ENCODE measurements at regions not wholly inside any gene's neighbourhood (a gene's known extent, or its start where the extent isn't known, plus 50 kb on each side); places are given as distances from the start of the nearest gene placed in this dataset.

DNA sequence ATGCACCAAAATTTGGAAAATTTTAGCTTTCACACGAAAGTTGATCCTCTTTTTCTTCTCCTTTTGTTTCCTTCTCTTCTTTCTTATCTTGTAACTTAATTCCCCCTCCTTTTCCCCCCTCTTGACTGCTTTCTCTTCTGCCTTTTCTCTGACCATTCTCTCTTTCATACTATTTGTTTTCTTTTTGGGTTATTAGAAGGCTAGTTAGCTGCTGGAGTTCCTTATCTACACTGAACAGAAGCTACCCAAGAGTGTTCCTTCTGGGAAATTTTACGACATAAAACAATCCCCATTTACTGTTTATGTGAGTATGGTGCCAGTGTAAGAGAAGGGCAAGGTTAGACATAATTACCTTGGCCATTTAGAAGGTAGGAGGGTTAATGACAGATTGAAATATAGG lies 218.4 kb upstream of the DTNA start:
- no peak overlapping the region for H3K27ac ChIP-seq (ENCODE audit: extremely low read length, insufficient read depth, low read length)
- no peak overlapping the region for H3K4me2 ChIP-seq (ENCODE audit: low read depth, low read length)
- no peaks in the 10 kb centered on the region for H3K36me3 ChIP-seq (replicated peaks in 1 of 2; ENCODE audit: control insufficient read depth in 1 of 2, insufficient read depth in 2 of 2, low read length in 2 of 2)
- no peaks in the 10 kb centered on the region for H3K27me3 ChIP-seq (ENCODE audit: control insufficient read depth in 1 of 2, insufficient read depth in 2 of 2, low read length in 2 of 2)
- H4K20me1 ChIP-seq (ENCODE audit: insufficient read depth, low read length): no peaks in the 10 kb centered on the region
- no peak for ATAC-seq
- ChIA-PET POLR2A (interaction anchor here (1.4 kb wide), 1 partner anchor 15 kb away, joined by 3 read pairs; no protein-coding TSS in a partner anchor), CTCF (ENCODE audit: low intra/inter-chr PET ratio, low total read pairs) (no interaction called here)
- TF ChIP-seq FOSL1 (CRISPR knock-in tag; IDR thresholded peaks at IDR 0.05; ENCODE audit: borderline replicate concordance) (no peak), TCF12 (IDR thresholded peaks at IDR 0.05) (no peak), TCF12 (CRISPR knock-in tag; IDR thresholded peaks at IDR 0.05) (no peak), HNF4G (IDR thresholded peaks at IDR 0.05; ENCODE audit: borderline replicate concordance, low read depth, low read length) (no peak), HNF4G (CRISPR knock-in tag; IDR thresholded peaks at IDR 0.05; ENCODE audit: borderline replicate concordance, low read depth) (no peak), NFE2L2 (IDR thresholded peaks at IDR 0.05; ENCODE audit: low read length) (no peak), ZNF235 (CRISPR knock-in tag; IDR thresholded peaks at IDR 0.05; ENCODE audit: borderline replicate concordance) (no peak), FOSL2 (CRISPR knock-in tag; IDR thresholded peaks at IDR 0.05) (no peak)
- TF ChIP-seq, protein P1, sequence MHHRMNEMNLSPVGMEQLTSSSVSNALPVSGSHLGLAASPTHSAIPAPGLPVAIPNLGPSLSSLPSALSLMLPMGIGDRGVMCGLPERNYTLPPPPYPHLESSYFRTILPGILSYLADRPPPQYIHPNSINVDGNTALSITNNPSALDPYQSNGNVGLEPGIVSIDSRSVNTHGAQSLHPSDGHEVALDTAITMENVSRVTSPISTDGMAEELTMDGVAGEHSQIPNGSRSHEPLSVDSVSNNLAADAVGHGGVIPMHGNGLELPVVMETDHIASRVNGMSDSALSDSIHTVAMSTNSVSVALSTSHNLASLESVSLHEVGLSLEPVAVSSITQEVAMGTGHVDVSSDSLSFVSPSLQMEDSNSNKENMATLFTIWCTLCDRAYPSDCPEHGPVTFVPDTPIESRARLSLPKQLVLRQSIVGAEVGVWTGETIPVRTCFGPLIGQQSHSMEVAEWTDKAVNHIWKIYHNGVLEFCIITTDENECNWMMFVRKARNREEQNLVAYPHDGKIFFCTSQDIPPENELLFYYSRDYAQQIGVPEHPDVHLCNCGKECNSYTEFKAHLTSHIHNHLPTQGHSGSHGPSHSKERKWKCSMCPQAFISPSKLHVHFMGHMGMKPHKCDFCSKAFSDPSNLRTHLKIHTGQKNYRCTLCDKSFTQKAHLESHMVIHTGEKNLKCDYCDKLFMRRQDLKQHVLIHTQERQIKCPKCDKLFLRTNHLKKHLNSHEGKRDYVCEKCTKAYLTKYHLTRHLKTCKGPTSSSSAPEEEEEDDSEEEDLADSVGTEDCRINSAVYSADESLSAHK (CRISPR knock-in tag; IDR thresholded peaks at IDR 0.05; ENCODE audit: borderline replicate concordance): no peak
- TF ChIP-seq, protein P2, sequence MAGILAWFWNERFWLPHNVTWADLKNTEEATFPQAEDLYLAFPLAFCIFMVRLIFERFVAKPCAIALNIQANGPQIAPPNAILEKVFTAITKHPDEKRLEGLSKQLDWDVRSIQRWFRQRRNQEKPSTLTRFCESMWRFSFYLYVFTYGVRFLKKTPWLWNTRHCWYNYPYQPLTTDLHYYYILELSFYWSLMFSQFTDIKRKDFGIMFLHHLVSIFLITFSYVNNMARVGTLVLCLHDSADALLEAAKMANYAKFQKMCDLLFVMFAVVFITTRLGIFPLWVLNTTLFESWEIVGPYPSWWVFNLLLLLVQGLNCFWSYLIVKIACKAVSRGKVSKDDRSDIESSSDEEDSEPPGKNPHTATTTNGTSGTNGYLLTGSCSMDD (CRISPR knock-in tag; IDR thresholded peaks at IDR 0.05): no peak
- TF ChIP-seq, protein P3, sequence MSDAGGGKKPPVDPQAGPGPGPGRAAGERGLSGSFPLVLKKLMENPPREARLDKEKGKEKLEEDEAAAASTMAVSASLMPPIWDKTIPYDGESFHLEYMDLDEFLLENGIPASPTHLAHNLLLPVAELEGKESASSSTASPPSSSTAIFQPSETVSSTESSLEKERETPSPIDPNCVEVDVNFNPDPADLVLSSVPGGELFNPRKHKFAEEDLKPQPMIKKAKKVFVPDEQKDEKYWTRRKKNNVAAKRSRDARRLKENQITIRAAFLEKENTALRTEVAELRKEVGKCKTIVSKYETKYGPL (CRISPR knock-in tag; IDR thresholded peaks at IDR 0.05): no peak
- H3K9me3 ChIP-seq (ENCODE audit: low read length): no peaks in the 10 kb centered on the region
- 34% methylated on average over 2 of the region's 2 CpGs for WGBS (ENCODE audit: low lambda C conversion rate)
- DNase-seq (ENCODE audit: low spot score): no peak
- no TSS peak for BruUV-seq (replicated peaks)
- intact Hi-C loops (cut with micrococcal nuclease; ENCODE audit: unreplicated experiment) (loop anchor here (2.0 to 10.0 kb wide), 5 partner anchors 56 to 169 kb away; no protein-coding TSS in a partner anchor), in situ Hi-C loops (cut with HindIII; ENCODE audit: extremely low pct_ligation_motif_present, low pct_unique_long_range_greater_than_20kb) (no loop called here)
- no peak overlapping the region for H3K4me3 ChIP-seq (replicated peaks in 1 of 3; ENCODE audit: insufficient read depth in 1 of 3, low read depth in 2 of 3, low read length in 3 of 3)
- no peak for FAIRE-seq
- no peak overlapping the region for H3K9ac ChIP-seq (ENCODE audit: insufficient read depth, low read depth, low read length)
- no peaks in the 10 kb centered on the region for H3K79me2 ChIP-seq (ENCODE audit: insufficient read depth, low read length)
- H3K4me1 ChIP-seq (ENCODE audit: insufficient read depth, low read length): peaks cover 14% of the 10 kb centered on the region; the same call in 1 of the 2 replicates
- no peak overlapping the region for H2AFZ ChIP-seq (ENCODE audit: low read length)
